WI38 (cell line): ENCODE measurements at regions not wholly inside any gene's neighbourhood (a gene's known extent, or its start where the extent isn't known, plus 50 kb on each side); places are given as distances from the start of the nearest gene placed in this dataset.
"Not testable (repeated sequence)": the region's sequence is repeated elsewhere in the genome, so short reads cannot be mapped to it uniquely, and the experiment has no call there.

Source experiments
- H3K4me3 ChIP-seq: 2 replicates; pipeline ENCODE4 v1.5.1; 2011; ENCODE audit warnings: low read depth, mild to moderate bottlenecking, control low read depth, low read length
- CTCF ChIP-seq: IDR thresholded peaks from 2 replicates; pipeline ENCODE4 v1.5.1; 2012; ENCODE audit warnings: low read depth, mild to moderate bottlenecking, control low read depth, low read length

- H3K4me3 ChIP-seq: peak overlapping the region; percentile 29; the same call in 1 of the 2 replicates
- no peak for TF ChIP-seq CTCF
Observed at GRCh38 chr10:114715171-114715670, 57.1 kb upstream of the ABLIM1 start.

DNA sequence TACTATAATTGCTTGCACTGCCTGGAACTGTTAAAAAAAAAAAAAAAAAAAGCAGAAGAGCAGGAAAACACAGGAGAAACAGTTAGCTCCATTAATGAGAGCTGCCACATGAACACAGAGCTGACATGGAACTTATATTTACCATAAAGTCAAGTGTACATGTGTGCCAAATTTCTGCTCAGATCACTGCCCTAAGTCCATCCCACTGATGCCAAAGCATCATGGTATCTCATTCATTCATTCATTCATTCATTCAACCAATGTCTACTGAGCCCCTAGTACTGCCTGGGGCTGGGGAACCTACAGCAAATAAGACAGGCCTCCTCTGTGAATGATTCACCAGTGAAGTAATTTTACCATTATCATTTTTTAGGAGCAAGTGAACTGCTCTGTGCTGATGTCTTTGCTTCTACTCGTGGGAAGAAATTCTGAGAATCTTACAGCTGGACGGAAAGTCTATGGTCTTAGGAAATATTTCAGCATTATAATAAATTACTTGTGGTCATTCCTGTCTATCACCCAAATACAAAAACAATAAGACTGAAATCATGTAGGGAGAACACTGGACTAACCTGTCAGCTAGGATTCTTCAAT is 58.8 kb upstream of the ABLIM1 start:
- no peak for TF ChIP-seq CTCF
- H3K4me3 ChIP-seq: no peak overlapping the region

GRCh38 chr10:114717881-114718280 is 59.8 kb upstream of the ABLIM1 start:
- not testable (repeated sequence) for H3K4me3 ChIP-seq

DNA sequence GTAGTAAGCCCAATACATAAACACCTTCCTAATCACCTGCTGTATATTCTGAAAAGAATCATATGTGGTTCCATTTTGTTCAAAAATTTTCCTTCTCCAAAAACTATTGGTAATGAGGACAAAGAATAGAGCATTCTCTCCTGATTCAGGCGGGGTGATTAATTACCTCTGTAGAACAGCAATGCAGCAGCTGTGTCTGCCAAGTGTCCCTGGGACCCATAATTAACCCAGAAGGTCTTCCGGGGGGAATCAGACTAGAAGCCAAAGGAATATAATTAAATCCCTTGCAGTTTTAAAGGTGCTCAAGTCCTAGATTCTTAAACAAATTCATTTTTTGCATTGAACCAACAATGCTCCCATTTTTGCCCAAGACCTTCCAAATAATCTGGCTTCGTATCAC is 60.3 kb upstream of the ABLIM1 start:
- TF ChIP-seq CTCF: no peak
- no peak overlapping the region for H3K4me3 ChIP-seq

GRCh38 chr10:114719311-114719710 is 61.2 kb upstream of the ABLIM1 start:
- no peak for TF ChIP-seq CTCF
- no peak overlapping the region for H3K4me3 ChIP-seq

DNA sequence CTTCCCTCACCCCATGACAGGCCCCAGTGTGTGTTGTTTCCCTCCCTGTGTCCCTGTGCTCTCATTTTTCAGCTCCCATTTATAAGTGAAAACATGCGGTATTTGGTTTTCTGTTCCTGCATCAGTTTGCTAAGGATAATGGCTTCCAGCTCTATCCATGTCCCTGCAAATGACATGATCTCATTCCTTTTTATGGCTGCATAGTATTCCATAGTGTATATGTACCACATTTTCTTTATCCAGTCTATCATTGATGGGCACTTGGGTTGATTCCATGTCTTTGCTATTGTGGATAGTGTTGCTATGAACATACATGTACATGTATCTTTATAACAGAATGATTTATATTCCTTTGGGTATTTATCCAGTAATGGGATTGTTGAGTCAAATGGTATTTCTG is 61.9 kb upstream of the ABLIM1 start:
- not testable (repeated sequence) for H3K4me3 ChIP-seq

DNA sequence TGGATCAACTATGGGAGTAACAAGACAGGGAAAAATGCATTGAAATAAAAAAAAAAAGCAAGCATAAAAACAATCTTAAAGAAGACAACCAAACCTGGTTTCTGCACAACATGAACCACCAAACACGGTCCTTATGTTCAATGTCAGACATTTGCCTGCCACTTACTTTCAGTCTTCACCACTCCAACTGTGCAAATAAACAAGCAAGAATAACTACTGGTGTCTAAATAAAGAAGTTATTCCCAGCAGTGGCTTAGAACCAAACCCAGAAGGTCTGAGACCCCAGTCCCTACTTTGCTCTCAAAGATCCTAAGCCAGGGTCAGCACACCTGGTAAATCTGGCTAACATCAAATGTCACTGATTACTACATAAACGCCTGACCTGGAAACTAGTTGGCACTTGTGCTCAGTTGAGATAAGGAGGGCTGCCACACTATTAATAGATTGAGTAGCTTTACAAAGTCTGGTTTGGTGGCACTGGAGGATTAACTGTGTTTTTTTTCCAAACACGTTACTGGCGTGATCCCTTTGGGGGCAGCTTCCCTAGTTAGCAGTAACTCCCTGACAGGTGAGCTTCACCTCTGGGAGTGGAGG is 62.7 kb upstream of the ABLIM1 start:
- TF ChIP-seq CTCF: no peak
- no peak overlapping the region for H3K4me3 ChIP-seq

DNA sequence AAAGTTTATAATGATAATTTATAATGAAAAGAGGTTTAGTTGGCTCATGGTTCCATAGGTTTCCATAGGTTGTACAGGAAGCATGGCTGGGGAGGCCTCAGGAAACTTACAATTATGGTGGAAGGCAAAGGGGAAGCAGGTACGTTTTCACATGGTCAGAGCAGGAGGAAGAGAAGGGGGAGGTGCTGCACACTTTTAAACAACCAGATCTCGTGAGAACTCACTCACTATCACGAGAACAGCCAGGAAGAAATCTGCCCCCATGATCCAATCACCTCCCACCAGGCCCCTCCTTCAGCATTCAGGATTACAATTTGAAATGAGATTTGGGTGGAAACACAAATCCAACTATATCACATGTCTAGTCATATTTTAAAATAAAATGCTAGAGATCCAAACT is 64.1 kb upstream of the ABLIM1 start:
- H3K4me3 ChIP-seq: not testable (repeated sequence)

GRCh38 chr10:114723361-114723760 is 65.3 kb upstream of the ABLIM1 start:
- no peak for TF ChIP-seq CTCF
- H3K4me3 ChIP-seq: no peak overlapping the region
